ENCODE measurements at regions not wholly inside any gene's neighbourhood (a gene's known extent, or its start where the extent isn't known, plus 50 kb on each side); places are given as distances from the start of the nearest gene placed in this dataset.

DNA sequence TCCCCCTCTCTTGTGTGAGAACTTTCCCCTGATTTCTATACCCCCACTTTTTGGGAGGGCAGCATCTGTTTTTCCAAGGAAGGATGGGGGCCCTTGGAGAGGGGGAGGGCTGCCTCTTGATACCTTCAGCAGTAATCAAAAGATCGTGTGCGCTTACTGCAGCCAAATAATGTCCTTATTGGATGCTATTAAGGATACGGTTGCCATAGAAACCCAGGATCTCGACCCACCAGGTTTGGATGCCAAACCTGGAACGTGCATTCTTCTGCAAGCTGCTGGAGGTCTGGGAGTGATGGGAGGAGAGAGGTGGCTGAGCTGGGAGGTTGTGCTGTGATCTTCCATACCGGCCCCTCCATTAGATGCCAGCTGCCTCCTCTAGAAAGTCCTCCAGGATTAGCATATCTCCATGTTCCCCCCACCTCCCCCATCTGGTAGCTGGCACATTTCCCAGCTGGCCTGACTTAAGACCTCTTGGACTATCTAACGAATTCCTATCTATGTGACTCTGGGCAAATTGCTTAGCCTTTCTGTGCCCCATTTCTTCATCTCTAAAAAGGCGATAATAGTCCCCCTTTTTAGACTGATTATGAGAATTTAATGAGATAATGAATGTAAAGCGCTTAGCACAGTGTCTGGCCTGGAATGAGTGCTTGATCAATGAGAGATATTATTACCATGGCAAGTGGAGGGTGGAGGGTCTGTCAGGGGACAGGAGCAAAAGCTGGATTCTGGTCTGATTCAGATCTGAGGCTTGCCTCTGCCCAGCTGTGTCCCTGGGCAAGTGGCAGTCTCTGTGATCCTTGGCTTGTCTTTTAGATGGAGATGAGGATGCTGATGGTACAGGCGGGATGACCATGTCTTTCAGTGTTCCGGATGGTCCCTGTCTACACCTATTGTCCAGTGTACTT is 78.5 kb upstream of the PCBD1 start:
- DNase-seq (ENCODE audit: low read depth): no peak

DNA sequence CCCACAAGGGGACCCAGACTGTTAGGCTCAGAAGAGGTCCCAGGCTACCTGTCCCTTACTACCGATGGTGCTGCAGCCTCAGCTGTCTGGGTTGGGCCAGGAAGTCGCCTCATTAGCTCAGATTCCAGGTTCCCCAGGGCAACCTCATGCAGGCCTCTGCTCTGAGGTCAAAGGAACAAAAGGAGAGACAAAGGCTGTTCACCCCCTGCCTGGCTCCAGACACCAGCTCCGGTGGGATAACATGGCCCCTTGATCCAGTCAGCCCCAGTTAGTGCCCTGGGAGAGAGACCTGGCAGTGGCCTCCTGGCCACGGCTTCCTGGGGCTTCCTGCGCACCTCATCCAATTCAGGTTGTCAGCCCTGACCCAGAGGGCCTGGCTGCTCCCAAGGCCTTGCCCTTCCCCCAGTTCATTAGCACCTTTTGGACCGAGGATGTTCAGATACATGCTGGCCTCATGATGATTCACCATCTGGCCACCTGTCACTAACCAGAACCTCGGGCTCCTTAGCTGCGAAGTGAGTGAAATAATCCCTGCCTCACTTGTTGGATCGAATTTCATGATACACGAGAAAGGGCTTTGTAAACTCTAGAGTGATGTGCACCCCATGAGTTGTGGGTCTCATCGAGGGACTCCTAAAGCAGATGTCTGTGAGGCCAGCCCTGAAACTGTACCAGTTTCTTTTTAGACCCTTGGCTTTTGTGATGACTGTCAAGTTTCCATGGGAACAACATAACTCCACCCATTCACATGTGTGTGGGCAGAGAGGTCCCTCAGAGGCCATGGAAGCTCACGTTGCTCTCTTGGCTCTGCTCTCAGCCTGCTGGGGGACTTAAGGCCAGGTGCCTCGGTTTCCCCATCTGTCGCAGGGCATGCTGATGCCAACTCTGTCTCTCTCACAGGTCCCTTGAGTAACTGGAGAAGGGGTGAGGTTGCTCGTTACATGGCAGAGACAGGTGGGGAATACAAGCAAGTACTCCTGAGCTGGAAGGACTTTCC is 79.5 kb upstream of the PCBD1 start:
- DNase-seq (ENCODE audit: low read depth): peak; percentile 7

DNA sequence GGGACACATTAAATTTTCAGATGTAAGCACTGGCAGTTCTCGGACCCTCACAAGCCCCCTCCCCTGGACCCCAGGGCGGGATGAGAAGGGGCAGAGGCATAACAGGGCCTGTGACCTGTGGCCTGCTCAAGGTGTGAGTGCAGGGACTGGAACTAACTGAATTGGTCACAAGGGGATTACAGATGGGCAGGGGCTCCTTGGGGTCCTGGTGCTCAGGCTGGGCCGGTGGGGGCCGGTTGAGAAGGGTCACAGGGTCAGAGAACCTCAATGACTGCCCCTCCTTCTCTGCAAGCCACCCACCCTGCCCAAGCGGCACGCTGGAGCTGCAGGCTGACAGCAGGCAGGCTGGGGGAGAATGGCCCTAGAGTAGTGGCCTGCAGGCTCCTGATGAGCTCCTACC is 80.8 kb upstream of the PCBD1 start:
- no peak for DNase-seq (ENCODE audit: low read depth)

DNA sequence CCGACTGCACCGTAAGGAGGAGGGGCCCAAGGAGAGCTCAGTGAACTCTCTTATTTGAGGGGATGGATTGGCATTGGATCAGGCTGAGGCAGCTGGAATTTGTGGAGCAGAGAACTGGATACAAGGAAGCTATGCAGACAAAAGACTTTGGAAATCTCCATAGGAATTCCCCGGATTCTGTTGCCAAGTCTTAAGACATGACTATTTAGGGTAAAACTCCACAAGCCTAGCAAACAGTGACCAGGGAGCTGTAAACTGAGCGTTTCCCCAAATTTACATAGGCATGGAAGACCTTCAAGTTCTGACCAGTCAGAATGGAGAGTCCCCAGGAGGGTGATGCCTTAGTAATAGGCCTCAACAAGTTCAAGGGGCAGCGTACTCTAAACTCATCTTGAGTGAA is 82.5 kb upstream of the PCBD1 start:
- DNase-seq (ENCODE audit: low read depth): no peak

DNA sequence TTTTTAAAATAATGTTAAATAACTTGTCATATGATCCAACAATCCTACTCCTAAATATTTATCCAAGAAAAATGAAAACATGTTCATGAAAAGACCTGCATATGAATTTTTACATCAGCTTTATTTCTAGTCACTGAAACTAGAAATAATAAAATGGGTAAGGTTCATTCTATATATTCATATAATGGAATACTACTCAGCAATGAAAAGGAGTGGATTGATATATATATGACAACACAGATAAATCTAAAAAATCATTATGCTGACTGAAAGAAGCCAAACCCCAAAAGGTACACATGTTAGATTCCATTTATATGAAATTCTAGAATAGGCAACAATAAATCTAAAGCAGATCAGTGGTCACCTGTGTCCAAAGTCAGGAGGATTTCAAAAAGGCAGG is 84.9 kb upstream of the PCBD1 start:
- no peak for DNase-seq (ENCODE audit: low read depth)

DNA sequence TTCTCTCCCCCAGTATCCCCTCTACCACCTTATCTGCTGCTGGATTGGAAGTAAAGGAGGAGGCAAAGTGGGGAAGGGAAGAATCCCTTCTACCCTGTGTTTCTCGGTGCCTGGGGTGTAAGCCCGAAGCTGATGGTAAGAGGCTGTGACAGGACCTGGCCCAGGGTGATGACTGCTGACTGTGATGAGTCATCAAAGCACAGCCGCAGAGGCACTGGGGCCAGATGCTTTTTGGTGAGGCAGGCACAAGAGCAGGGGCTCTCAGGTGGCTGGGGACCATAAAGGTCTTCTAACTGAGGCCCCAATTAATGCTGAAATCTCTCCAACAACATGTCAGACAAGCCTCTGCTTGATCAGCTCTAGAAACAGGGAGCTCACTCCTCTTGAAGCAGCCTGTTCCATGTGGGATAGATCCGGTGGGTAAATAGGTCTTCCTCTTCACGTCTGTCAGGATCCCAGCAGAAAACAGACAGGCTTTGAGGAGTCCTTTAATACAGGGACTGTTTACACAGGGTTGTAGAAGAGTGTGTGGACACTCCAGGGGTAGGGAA is 86.1 kb upstream of the PCBD1 start:
- DNase-seq (ENCODE audit: low read depth): peak; percentile 52

DNA sequence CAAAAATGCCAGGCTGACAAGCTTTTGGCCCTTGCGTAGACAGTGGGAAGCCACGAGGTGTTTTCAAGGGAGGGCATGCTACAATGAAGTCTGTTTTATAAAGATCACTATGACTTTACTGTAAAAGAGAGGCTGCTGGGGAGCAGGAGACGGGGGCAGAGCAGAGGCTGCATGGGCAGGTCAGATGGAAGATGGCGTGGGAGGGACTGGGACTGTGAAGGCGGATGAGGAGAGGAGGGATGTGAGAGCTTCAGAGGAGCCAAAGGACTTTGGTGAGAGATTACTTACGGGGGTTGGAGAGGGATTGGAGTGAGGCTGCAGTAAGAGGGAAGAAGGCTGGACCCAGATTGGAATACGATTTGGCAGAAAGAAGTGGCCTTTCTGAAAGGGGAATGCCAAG is 86.6 kb upstream of the PCBD1 start:
- no peak for DNase-seq (ENCODE audit: low read depth)

DNA sequence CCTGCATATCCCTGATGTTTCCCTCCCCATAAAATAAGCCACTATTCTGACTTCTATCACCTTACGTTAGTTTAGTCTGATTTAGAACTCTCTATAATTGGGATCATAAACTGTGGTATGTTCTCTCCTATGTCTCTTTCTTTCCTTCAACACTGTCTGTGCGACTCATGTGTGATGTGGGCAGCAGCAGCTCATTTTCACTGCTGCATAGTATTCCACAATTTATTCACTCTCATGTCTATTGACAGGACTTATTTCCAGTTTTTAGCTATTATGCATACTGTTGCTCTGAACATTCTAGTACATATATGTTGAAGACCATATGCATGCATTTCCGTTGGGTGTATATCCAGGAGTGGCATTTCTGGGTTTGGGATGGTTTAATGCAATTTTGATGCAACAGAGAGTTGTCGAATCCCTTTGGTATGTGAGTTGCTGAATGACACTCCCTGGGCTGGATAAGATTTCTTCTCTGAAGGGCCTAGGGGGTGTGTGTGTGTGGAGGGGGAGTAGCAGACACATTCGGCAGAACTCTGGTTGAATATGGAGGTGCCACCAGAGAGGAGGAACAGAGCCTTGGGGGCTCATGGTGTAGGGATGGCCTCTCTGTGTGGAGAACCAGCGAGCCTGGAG is 87.8 kb upstream of the PCBD1 start:
- no peak for DNase-seq (ENCODE audit: low read depth)

DNA sequence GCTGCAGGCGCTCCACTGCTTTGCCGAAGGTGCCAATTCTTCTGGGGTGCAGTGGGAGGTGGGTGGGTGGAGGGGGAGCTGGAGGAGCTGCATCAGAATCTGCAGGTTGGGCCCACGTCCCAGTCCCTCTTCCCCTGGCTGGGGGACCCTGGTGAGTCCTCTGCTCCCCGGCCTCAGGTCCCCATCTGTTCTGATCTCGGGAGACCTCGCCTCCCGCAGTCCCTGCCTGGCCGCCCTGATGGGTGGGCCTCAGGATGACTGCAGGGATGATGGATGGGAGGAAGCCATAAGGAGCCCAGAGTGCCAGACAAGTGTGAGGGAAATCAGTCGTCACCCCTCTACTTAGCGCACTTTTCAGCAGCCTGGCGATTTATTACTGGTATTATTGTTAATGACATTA is 89.3 kb upstream of the PCBD1 start:
- DNase-seq (ENCODE audit: low read depth): no peak

DNA sequence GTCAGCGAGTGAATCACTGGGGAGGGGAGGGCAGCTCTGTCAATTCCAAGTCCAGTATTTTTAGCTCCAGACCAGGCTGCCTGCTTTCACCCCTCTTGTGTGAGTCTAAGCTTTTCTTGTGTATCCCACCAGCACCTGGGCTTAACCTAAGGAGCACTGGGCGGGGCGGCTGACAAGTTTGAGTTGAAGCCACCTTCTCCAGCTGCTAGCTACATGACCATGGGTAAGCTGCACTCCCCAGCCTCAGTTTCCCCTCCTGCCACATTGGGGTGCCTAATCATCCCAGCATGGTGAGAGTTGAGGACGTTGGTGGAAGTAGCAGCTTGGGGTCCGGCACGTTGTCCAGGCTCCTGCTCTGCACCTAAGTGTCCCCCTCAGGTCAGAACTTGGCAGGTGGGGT is 89.8 kb upstream of the PCBD1 start:
- DNase-seq (ENCODE audit: low read depth): no peak

DNA sequence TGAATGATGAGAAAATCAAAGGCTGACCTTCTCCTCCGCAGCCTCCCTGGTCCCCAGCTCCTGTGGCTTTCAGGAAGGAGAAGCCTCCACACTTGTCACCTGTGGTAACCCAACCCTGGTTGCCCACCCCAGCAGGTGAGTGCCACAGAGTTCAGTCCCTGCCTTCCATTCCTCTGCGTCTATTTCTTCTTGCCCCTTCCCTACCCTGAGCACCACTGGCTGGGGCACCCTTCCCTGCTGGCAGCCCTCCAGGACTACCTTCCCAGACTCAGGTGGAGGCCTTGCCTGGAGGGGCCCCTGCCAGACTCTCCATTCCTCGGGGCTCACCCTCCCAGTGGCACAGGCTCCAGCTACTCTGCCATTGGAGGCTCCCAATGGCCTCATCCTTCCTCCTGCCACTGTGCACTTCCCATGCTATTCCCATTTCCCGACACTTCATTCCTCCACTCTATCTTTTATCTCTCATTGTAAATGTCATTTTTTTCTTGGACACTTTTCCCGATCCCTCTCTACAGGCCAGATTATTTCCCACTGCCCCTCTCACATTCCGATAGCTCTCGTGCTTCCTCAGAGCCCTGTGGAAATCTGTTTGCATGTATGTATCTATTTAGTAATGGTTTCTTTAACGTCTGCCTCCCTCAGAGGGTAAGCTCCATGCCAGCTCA is 90.6 kb upstream of the PCBD1 start:
- no peak for DNase-seq (ENCODE audit: low read depth)

DNA sequence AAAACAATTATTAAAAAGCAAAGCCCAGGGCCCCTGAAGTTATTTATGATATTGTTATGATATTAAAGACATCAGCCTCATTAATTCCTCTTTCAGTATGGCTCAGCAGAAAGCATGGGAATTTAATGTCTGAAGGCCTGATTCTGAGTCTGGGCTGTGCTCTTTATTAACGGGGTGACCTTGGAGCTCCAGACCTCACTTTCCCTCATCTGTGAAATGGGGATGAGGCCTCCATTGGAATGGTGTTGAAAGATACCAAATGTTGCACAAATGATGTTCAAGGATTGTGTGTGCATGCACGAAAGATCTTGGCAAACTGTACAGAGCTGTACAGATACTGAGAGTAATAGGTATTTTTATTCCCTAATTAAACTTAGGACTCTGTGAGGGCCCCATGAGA is 92.3 kb upstream of the PCBD1 start:
- DNase-seq (ENCODE audit: low read depth): no peak

DNA sequence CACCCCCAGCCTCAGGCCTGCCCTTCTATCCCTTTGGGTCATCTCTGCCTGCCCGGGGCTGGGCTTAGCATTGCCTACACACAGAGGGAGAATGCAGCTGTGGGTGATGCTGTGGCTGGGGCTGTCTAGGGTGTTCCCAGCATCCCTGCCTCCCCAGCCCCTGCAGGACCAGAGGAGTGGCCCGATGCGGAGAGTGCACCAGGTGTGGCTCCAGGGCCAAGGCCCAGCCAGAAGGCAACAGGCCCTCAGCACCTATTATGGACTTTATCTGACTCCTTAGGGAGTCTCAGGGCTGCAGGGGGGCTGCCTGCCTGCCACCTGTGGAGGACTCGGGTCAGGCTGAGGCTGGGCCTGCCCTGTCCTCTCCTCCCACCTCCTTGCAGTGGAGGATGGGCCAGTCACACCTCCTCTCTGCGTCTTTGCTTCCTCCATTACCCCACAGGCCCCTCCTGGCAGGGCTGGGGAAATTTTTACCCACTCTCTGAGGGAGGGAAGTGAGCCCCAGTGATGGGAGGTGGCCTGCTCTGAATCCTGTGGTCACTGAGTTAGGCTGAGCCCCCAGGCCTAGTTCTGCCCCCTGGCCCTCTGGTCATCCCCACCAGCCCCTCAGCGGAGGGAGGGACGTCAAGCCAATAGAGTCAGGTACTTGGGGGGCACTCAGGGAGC is 92.9 kb upstream of the PCBD1 start:
- DNase-seq (ENCODE audit: low read depth): no peak

DNA sequence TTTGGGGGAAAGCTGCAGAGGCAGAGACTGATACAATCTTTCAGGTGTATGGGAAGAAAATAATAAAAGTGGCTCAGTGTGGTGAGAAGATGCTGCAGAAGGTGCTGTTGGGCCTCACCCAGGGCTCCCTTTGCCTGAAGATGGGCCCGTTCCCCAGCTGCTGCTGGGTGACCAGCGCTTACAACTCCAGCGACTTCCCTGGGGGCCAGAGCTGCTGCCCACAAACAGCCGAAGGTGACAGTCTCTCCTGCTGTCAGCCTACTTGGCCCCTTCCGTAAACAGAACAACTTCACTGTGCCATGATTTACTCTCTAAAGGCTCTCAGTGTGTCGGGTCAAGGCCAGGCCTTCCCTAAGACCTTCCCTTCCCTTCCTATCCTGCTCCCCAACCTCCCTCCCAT is 93.6 kb upstream of the PCBD1 start:
- DNase-seq (ENCODE audit: low read depth): no peak

DNA sequence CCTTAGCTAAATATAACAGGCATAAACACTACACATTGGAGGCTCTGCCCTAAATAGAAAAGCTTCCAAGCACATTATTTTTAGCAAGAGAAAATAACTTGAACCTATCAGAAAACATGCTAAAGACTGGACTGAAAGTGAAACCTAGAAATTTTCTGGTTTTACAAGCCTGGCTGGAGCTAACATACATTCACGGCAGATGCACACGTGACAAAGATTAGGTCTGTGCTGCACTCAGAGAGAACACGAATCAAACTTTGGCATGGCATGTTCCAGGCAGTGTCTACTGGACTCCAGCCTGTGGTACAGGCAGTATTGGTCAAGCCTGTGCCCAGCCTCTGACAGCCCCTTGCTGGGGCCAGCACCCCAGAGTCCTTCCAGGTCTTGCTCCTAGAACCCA is 94.1 kb upstream of the PCBD1 start:
- no peak for DNase-seq (ENCODE audit: low read depth)

DNA sequence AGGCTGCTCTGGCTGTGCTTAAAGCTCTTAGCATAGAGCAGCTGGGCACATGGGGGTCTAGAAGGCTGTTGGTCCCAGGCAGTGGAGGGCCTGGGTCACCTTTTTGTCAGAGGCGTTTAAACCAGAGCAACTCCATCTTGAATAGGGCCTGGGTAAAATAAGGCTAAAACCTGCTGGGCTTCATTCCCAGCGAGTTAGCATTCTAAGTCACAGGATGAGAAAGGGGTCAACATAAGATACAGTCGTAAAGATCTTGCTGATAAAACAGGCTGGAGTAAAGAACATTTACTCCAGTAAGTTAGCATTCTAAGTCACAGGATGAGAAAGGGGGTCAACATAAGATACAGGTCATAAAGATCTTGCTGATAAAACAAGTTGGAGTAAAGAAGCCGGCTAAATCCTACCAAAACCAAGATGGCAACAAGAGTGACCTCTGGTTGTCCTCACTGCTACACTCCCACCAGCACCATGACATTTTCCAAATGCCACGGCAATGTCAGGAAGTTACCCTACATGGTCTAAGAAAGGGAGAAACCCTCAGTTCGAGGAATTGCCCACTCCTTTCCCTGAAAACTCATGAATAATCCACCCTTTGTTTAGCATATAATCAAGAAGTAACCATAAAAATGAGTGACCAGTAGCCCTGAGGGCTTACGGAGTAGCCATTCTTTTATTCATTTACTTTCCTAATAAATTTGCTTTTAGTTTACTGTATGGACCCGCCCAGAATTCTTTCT is 96.8 kb upstream of the PCBD1 start:
- DNase-seq (ENCODE audit: low read depth): no peak

DNA sequence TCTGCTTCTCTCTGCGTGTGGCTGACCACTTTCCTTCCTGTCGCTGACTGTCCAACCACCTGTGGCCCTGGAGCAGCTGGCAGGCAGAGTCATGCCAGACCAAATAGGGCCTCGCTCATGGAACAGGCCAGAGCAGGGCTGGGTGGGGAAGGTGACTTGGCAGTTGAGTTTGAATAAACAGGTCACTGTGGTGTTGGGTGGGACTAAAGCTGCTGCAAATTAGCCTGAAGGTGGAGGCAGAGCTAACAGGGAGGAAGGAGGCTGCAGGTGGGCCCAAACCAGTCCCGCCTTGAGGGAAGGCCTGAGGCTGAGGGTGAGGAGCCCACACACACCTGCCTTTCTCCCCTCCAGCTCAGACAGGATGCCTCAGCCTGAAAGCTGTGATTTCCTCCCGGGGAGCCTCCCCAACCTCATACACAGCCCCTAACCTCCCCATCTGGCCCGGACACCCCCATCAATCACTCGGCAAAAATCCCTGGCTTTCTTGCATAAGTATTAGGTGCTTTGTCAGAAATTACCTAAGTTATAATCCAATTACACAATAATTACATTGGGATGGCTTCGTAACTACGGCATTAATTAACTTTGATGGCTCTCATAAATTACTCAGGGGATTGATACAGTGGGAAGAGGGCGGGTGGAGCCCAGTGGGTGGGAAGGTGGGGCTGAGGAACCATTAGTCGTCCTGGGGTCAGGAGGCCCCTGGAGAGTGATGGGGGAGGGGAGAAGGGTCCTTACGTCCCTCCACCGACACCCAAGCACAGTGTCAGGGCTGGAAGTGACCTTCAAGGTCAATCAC is 97.7 kb upstream of the PCBD1 start:
- no peak for DNase-seq (ENCODE audit: low read depth)

DNA sequence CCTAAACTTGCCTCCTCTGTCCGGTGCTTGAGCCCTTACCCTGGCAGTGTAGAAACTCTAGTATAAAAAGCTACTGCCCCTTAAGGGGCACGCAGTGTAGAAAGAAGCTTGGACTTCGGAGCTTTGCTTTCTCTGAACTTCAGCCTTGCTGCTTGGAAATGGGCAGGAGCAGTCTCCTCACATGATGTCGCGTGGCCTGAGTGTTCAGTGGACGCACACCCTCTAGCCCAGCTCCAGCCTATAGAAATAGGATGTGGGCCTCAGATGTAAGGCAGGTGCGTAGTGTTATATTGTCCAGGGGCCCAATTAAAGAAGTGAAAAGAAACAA is 98.2 kb upstream of the PCBD1 start:
- DNase-seq (ENCODE audit: low read depth): no peak

DNA sequence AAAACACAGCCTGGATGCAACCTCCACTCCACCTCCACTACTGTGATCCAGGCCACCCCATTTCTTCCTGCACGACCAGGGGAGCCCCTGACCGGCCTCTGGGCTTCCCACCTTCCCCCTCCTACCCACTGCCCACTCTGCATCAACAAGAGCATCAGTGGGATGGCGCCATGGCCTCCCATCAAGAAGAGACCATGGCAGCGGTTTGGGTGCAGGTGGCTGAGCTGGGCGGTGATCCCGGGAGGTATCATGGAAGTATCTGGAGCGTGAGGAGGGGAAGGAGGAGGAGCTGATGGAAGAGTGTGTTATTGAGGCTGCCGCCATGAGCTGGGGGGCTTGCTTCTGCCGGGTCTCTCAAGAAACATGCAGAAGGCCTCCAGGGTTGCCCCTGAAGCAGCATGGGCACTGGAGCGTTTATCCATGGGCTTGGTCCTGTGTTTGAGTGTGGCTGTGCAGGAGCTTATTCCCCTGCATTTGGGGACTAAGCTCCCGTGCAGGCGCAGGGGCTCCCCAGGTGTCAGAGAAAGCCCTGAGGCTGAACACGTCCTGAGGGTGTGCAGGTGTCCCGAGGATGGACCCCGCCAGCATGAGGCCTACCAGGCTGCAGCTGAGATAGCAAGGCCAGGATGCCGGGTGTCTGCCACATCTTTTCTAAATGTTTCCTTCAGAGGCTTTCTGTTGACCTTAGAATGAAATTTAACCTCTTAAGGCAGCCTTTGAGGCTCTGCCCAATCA is 99.2 kb upstream of the PCBD1 start:
- DNase-seq (ENCODE audit: low read depth): no peak
